Activated CD4-positive, alpha-beta T cell treated with anti-CD3 and anti-CD28 coated beads, Interleukin-2, amount 50 U/mL, for 1 hour (primary cell): ENCODE measurements at regions not wholly inside any gene's neighbourhood (a gene's known extent, or its start where the extent isn't known, plus 50 kb on each side); places are given as distances from the start of the nearest gene placed in this dataset.

Experiments used
- DNase-seq: peaks from one replicate; pipeline ENCODE4 v3.0.0-alpha.2; 2020

DNA sequence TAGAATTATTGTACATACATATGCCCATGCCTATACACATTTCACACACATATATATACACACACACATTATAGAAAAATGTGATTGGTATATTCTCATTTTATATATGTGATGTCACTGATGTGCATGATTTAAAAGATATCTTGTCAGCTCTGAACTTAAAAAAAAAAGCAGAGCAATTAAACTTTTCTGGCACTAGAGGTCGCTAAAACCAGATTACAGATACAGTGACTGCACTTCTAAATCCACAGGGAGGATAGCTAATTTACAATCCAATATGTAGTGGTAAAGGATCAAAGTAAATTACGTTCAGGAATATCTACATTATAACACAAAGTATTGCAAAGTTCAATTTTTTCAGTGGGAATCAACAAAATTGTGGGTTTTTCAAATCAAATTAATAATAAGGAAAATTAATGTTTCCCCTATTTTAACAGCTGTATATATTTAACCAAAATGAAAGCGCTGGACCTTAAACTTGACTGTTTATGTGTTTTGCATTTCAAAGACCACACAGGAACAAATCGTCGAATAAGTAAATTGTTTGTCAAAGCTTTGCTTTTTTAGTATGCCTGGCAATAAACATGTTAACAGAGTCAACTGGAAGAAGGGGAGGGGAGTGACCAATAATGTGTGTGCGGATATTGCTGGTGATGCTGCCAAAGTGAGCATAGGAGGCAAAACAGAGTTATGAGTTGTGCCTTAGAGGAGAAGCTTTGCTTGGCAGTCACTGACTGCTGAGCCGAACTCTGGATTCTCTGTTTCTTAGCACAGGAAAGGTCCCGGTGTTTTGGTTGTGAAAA is 1201.4 kb upstream of the C9orf72 start:
- DNase-seq: no peak

- no peak for DNase-seq
Observed at GRCh38 chr9:28779243-28779642, 1206.0 kb upstream of the C9orf72 start.

- no peak for DNase-seq
Observed at GRCh38 chr9:28781481-28781880, 1208.2 kb upstream of the C9orf72 start.

GRCh38 chr9:28782630-28783029 is 1209.3 kb upstream of the C9orf72 start:
- no peak for DNase-seq

GRCh38 chr9:28792716-28793115 is 1219.4 kb upstream of the C9orf72 start:
- no peak for DNase-seq

DNA sequence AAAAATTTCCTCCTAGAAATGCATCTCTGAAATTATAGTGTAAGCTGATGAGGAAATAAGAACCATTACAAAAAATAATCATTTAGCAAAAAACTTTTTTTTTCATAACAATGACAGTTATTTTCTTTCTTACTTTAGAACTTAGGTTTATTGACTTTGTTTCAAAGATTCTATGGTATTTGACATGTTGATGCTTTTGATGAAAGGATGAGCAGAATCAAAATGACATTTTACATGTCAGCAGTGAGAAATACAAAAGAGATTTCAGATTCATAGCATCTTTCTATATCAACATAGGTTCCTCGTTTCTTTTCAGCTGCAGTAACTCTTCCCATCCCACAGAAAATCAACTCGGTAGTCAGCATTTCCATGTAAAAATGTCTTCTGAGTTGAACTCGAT is 1226.6 kb upstream of the C9orf72 start:
- DNase-seq: no peak

DNA sequence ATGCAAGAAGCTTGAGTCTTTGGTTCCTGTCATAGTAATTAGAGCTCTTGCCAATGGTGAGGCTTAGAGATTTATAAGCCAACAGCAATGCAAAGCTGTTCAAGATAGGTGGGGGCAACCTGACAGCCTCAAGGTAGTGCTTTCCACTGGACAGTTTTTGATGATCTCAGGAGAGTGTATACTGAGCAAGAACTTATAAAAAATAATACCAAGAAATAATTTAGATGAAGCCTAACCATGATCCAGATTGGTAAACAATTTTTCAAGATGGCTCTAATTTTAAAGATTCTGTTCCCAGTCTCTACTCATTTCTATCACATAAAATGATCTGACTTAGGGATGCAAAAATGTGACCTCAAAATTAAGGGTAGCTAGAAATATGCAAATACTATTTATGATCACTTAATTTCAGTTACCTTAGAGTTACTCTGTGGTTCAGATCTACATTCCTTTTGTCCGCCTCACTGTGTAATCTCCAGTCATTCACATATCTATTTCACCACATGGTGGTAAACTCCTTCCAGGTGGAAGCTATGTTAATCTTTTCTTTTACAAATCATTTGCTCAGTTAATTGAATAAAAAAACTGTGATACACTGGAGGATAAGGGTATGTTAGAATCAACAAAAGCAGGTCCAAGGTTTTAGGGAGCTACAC is 1228.0 kb upstream of the C9orf72 start:
- no peak for DNase-seq

DNA sequence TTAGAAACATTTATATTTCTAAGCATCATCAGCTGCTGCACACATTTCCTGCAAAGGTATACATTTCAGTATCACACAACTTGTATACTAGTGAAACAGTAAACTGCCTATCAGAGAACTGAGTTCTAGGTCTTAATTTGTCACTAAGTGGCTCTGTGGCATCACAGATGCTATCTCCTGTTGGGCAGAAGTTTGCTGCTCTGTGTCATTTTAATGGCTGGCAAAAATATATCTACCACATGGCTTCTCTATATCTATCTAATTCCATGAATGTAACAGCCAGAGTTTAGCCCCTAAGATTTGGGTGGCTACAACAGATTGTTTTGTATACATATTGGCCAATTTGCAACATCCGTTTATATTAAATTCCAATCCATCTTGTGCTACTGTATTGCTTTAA is 1231.9 kb upstream of the C9orf72 start:
- no peak for DNase-seq

GRCh38 chr9:28808042-28808441 is 1234.8 kb upstream of the C9orf72 start:
- DNase-seq: no peak

DNA sequence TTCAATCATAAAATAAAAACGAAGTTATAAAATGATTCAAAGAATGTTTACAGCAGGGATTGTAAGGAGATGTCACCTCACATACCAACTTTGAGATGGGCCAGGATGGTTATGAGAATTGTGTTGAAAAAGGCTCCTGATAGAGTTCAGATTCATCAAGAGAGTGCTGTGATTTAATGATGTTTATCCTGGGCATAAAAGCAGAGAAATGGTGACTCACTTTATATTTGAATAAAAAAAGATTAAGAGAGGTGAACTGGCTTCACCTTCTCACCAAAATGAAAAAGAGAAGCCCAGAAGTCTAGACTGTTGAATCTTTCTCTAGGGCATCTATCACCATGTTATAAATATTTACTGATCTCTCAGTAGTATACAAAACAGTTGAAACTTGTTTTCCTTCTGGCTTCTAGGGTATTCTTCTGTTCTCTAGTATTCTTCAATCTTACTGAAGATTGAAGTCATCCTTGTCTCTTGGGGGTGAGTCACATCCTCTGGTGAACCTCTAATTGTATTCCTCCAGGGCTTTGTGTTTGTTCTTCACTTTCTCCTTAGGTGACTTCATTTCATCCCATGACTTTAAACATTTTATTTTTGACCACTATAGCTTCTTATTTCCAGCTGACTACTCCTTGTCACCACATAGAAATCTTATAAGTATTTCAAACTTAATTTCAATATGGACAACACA is 1237.3 kb upstream of the C9orf72 start:
- DNase-seq: no peak

DNA sequence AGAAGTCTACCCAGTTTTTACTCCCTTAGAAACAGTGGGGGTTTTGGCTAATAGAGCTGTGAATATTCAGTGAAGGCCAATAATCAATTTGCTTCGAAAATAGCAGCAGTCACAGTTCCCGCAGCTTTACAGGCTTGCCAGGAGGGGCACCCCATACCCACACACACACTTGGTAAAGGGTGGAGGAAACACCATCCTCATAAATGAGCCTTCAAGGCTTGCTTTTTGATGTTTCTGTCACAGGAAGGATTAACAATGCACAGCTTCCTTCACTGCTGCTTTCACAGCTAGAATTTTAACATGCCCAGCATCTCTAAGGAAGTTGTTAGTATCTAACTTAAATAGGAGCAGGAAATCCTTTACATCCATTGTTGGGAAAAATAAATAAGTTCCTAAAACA is 1247.5 kb upstream of the C9orf72 start:
- no peak for DNase-seq

GRCh38 chr9:28821240-28821639 is 1248.0 kb upstream of the C9orf72 start:
- DNase-seq: no peak

GRCh38 chr9:28824432-28824963 is 1251.2 kb upstream of the C9orf72 start:
- DNase-seq: no peak

- no peak for DNase-seq
Observed at GRCh38 chr9:28832168-28832770, 1259.0 kb upstream of the C9orf72 start.

DNA sequence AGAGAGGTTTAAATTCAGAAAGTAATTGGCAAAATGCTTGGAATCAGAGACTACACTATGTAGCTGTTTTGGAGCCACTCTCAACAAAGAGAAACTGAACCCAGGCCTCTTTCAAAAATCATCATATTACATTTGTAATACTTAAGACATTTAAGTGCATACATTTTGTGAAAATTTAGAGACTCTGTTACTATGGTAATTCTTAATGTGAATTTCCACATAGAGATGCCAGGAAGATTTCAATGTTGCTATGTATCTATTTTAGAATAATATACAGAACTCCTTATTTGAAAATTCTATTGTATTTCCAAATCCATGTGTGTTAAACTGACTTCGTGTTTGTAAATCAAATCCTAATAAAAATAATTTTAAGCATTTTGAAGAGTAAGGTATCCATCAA is 1260.9 kb upstream of the C9orf72 start:
- no peak for DNase-seq

DNA sequence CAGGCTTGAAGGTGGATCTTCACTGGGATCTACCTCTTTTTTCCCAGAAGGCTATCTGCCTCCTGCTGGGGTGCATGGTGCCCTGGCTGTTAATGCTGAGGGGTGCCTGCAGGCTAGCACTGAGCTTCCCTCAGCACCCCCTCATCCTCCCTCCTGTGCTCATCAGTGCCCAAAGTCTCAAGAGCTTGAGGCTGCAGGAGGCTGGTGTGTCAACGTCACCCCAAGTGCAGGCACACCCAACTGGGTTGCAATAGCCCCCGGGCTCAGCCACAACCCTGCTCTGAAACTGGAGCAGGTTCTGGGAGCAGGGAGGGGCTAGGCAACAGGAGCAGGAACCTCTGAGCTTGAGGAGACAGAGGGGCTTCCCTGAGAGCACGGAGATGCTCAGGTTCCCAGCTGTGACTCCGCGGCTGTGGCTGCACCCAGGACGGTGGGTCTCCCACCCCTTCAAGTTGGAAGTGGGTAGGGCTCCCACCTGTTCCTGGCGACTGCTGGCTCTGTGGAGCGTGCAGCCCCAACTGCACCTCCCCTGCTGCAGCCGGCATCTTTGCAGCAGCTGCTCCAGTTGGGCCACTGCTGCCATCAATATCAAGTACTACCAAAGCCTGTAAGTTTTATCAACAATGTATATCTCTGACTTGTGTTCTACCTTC is 1266.6 kb upstream of the C9orf72 start:
- DNase-seq: no peak

DNA sequence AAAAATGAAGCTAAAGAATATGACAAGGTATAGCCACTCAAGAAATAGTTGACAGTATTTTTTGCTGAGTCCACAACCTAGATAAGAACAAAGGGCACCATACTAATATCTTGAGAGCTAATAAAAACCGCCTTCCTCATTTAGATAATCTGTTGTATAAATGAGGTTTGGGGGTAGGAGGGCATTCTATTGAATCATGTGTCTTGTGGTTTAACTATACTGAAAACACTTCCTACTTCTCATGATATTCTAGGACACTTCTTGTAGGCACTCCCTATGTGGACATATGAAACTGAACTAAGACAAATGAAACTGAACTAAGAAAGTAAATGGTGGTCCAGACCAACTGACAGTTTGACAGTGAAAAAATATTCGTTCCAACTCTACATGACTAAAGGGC is 1268.5 kb upstream of the C9orf72 start:
- DNase-seq: no peak

- no peak for DNase-seq
Observed at GRCh38 chr9:28847331-28847730, 1274.0 kb upstream of the C9orf72 start.

DNA sequence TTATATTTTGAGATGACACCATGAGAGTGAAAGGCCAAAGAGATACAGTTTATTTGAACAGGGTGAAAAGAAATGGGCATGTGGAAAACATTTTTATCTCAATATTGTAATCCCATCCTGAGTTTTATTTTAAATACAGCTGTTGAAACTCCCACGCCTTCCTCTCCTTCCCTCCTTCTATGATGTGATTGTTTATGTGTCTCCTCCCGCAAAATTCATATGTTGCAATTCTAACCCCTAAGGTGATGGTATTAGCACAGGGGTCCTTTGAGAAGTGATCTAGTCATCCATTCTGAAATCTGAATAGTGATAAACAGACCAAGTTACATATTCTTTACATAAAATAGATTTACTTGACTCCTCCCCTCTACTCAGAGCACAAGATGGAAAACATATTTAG is 1275.4 kb upstream of the C9orf72 start:
- DNase-seq: no peak

DNA sequence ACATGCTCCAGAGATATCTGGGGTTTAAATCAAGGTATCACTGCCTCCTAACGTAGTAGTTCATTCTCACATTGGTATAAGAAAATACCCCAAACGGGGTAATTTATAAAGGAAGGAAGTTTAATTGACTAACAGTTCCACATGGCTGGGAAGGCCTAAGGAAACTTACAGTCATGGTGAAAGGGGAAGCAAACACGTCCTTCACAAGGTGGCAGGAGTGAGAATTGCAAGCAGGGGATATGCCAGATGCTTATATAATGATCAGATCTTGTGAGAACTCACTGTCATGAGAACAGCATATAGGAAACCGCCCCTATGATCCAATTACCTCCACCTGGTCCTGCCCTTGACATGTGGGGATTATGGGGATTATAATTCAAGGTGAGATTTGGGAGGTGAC is 1280.2 kb upstream of the C9orf72 start:
- no peak for DNase-seq

DNA sequence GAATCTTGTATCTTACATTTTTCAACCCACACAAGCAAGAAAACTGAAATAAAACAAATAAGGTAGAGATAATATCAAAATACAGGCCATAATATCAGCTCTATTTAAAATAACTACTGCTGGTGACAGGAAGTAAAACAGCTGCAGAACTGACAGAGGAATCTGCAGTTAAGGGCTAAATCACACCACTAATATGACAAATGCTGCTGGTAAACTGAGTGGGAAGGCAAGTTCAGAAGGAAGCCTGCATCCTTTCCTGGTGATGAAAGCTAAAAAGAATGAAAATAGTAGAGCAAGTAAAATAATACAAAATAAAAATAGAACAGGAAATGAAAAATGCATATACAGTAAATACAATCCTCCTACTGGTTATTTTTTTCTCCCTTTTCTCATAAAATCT is 1293.7 kb upstream of the C9orf72 start:
- DNase-seq: no peak

DNA sequence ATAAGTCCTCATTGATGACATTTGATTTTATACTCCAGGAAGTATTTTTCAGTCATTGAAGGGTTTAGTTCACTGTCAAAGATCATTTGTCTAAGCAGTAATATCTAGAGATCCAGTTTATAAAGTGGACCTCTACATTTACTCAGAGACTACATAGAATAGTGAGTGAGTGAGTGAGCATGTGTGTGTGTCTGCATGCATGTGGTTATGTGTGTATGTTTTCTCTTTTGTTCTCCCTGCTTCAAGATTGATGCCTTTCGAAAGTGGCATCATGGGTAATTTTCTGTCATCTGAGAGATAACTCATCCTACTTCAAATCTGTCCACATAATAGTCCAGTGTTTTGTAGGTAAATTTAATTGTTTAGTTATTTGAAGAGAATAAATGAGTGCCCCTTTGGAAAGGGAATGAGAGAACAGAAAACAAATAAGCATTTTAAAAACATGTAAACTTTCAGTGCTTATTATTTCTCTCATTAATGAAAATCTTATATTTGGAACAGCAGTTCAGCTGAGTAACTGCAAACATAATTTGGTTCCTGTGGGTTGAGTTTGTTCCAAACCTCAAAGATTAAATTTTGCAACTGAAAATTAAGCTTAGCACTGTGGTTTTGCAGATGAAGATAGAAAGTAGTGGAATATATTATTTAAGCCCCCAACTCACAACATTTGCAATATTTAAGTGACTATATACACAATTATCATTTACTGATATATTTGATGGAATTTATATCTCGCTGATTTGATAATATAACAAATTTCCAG is 1295.1 kb upstream of the C9orf72 start:
- DNase-seq: no peak
